ENCODE measurements at regions not wholly inside any gene's neighbourhood (a gene's known extent, or its start where the extent isn't known, plus 50 kb on each side); places are given as distances from the start of the nearest gene placed in this dataset.

- TF ChIP-seq CTCF (IDR thresholded peaks at IDR 0.05; ENCODE audit: poor library complexity, severe bottlenecking) (no peak), REST (IDR thresholded peaks at IDR 0.05; ENCODE audit: borderline replicate concordance) (no peak), RAD21 (conservative IDR thresholded peaks at IDR 0.05) (no peak), TAF1 (IDR thresholded peaks at IDR 0.05; ENCODE audit: low read depth) (no peak)
Measured at GRCh38 chr1:98296681-98297080, 364.8 kb upstream of the SNX7 start.
